Stimulated activated CD8-positive, alpha-beta memory T cell treated with anti-CD3 and anti-CD28 coated beads, Interleukin-15, amount 100 ng/mL, for 48 hours (primary cell): ENCODE measurements at regions not wholly inside any gene's neighbourhood (a gene's known extent, or its start where the extent isn't known, plus 50 kb on each side); places are given as distances from the start of the nearest gene placed in this dataset.
A peak's percentile ranks its signal among the peaks of the same experiment; 100 is the strongest.

Experiments used
- DNase-seq, 2 donors: peaks; one replicate each; pipeline ENCODE4 v3.0.0-alpha.2; 2020; ENCODE audit warnings: low read depth in 2 of 2

GRCh38 chr11:123304828-123305466 lies 109.9 kb upstream of the CLMP start:
- no peak for DNase-seq

GRCh38 chr11:123303924-123304323 lies 108.9 kb upstream of the CLMP start:
- no peak for DNase-seq

- peak; percentile 10 to 18 for DNase-seq
Measured at GRCh38 chr11:123302751-123303195, 107.7 kb upstream of the CLMP start.

- DNase-seq: peak; percentile 71 to 73
Measured at GRCh38 chr11:123301696-123302400, 106.8 kb upstream of the CLMP start.

GRCh38 chr11:123301013-123301591 lies 106.1 kb upstream of the CLMP start:
- DNase-seq: no peak

- no peak for DNase-seq
Measured at GRCh38 chr11:123299721-123300120, 104.7 kb upstream of the CLMP start.

GRCh38 chr11:123298488-123299447 lies 103.7 kb upstream of the CLMP start:
- DNase-seq: no peak

- DNase-seq: no peak
Measured at GRCh38 chr11:123292647-123293046, 97.6 kb upstream of the CLMP start.

GRCh38 chr11:123291201-123291869 lies 96.3 kb upstream of the CLMP start:
- no peak for DNase-seq

- no peak for DNase-seq
Measured at GRCh38 chr11:123286761-123287160, 91.7 kb upstream of the CLMP start.

GRCh38 chr11:123286255-123286654 lies 91.2 kb upstream of the CLMP start:
- no peak for DNase-seq

GRCh38 chr11:123284454-123284853 lies 89.4 kb upstream of the CLMP start:
- no peak for DNase-seq

GRCh38 chr11:123282597-123282996 lies 87.5 kb upstream of the CLMP start:
- DNase-seq: no peak

GRCh38 chr11:123273616-123274015 lies 78.6 kb upstream of the CLMP start:
- no peak for DNase-seq

- no peak for DNase-seq
Measured at GRCh38 chr11:123272565-123272964, 77.5 kb upstream of the CLMP start.

GRCh38 chr11:123268156-123268555 lies 73.1 kb upstream of the CLMP start:
- no peak for DNase-seq

GRCh38 chr11:123265951-123266350 lies 70.9 kb upstream of the CLMP start:
- no peak for DNase-seq

- no peak for DNase-seq
Measured at GRCh38 chr11:123264431-123264780, 69.4 kb upstream of the CLMP start.

GRCh38 chr11:123261345-123262106 lies 66.5 kb upstream of the CLMP start:
- peak; percentile 67 for DNase-seq

GRCh38 chr11:123260511-123261211 lies 65.6 kb upstream of the CLMP start:
- DNase-seq: no peak
